Tibial artery (tissue), 4 donors: ENCODE measurements at regions not wholly inside any gene's neighbourhood (a gene's known extent, or its start where the extent isn't known, plus 50 kb on each side); places are given as distances from the start of the nearest gene placed in this dataset.
"Not testable (repeated sequence)": the region's sequence is repeated elsewhere in the genome, so short reads cannot be mapped to it uniquely, and the experiment has no call there.

Source experiments
- DNase-seq, 2 donors: peaks; one replicate each; pipeline ENCODE4 v3.0.0-alpha.2; 2019
- H3K27ac ChIP-seq, 2 donors: fragments of 200-600 bp; sonication (generic) in 1 of 2; 1 replicate in 1 of 2; 2 replicates in 1 of 2; pipeline ENCODE4 v1.5.1; 2018 to 2019; ENCODE audit warnings: mild to moderate bottlenecking in 1 of 2
- H3K27me3 ChIP-seq, 2 donors: fragments of 200-600 bp; sonication (generic) in 1 of 2; one replicate each; pipeline versions ENCODE4 v1.5.1 to v1.6.0; 2016 to 2019
- H3K36me3 ChIP-seq, 3 donors: fragments of 200-600 bp; sonication (generic) in 2 of 3; one replicate each; pipeline ENCODE4 v1.5.1; 2016 to 2019; ENCODE audit warnings: mild to moderate bottlenecking in 2 of 3
- H3K4me1 ChIP-seq, 4 donors: fragments of 200-600 bp; sonication (generic) in 2 of 4; 1 replicate in 3 of 4; 2 replicates in 1 of 4; pipeline ENCODE4 v1.5.1; 2016 to 2019
- H3K4me3 ChIP-seq, 2 donors: fragments of 200-600 bp; sonication (generic) in 1 of 2; 1 replicate in 1 of 2; 2 replicates in 1 of 2; pipeline ENCODE4 v1.5.1; 2018 to 2019; ENCODE audit warnings: mild to moderate bottlenecking in 2 of 2
- H3K9me3 ChIP-seq, 3 donors: fragments of 200-600 bp; sonication (generic) in 1 of 3; one replicate each; pipeline ENCODE4 v1.5.1; 2016 to 2019
- intact Hi-C: fragments of 100-400 bp; cut with DNase I; formaldehyde crosslinking; loops from one replicate; pipeline ENCODE4 v1.15.0; 2023; ENCODE audit warnings: low total_unique reads
- TF ChIP-seq, protein P1 (sequence below), 2 experiments: fragments of 200-600 bp in 1 of 2; fragments of 450-650 bp in 1 of 2; IDR thresholded peaks; one replicate each; pipeline ENCODE4 v1.5.1; 2017 to 2019; ENCODE audit warnings: antibody characterized with exemption in 2 of 2, mild to moderate bottlenecking in 1 of 2, moderate library complexity in 1 of 2

DNA sequence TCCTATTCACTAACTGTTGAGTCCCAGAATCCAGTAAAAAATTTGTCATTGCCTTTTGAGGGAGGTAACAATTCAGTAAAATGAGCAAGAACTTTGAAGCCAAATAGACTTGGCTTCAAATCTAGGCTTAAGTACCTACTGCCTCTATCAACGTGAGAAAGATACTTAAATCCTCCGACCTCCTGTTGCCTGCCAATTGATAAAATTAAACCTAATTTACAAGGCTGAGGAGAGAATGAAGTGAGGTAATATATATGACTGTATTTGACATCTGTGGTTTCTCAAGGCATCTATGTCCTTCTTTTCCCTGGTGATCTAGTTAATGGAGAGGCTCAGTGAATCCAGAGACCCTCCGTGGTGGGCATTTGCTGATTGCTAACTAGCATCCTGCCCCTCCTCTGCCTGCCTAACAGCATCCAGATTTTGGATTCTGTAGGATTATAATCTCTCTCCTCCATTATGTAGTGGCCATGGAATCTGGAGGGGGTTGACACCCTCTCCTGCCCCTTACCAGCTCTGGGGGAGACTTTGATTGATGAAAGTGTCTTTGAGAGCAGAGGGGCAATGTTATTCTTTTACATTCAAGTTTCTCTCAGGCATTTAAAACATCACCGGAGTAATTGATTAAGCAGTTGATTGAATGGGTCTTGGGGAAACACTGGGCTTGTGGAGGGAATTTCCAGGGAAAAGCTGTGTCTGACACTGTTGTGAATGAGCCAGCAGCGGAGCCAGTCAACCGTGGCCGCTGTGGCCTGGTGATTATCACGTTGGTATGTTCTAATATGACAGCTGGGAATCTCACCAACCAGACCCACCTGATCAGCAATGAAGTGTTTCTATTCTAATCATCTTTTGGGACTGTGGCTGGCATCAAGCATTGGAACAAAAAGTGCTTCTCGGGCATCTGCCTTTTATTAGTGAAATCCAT is 140.7 kb upstream of the FAM78B start:
- no peaks in the 10 kb centered on the region for H3K27me3 ChIP-seq
- H3K27ac ChIP-seq = no peak overlapping the region
- no peaks in the 10 kb centered on the region for H3K36me3 ChIP-seq
- H3K4me1 ChIP-seq = no peaks in the 10 kb centered on the region
- TF ChIP-seq, protein P1, sequence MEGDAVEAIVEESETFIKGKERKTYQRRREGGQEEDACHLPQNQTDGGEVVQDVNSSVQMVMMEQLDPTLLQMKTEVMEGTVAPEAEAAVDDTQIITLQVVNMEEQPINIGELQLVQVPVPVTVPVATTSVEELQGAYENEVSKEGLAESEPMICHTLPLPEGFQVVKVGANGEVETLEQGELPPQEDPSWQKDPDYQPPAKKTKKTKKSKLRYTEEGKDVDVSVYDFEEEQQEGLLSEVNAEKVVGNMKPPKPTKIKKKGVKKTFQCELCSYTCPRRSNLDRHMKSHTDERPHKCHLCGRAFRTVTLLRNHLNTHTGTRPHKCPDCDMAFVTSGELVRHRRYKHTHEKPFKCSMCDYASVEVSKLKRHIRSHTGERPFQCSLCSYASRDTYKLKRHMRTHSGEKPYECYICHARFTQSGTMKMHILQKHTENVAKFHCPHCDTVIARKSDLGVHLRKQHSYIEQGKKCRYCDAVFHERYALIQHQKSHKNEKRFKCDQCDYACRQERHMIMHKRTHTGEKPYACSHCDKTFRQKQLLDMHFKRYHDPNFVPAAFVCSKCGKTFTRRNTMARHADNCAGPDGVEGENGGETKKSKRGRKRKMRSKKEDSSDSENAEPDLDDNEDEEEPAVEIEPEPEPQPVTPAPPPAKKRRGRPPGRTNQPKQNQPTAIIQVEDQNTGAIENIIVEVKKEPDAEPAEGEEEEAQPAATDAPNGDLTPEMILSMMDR (IDR thresholded peaks at IDR 0.05) = no peak
- intact Hi-C loops = no loop called here
- no peak for DNase-seq
- no peaks in the 10 kb centered on the region for H3K9me3 ChIP-seq
- H3K4me3 ChIP-seq = no peak overlapping the region

GRCh38 chr1:166316306-166316705 is 149.5 kb upstream of the FAM78B start:
- H3K4me3 ChIP-seq, DNase-seq, H3K36me3 ChIP-seq, H3K9me3 ChIP-seq, intact Hi-C loops, H3K27me3 ChIP-seq, H3K4me1 ChIP-seq, H3K27ac ChIP-seq: not testable (repeated sequence)

GRCh38 chr1:166322470-166322869 is 155.7 kb upstream of the FAM78B start:
- H3K27me3 ChIP-seq = no peaks in the 10 kb centered on the region
- H3K4me3 ChIP-seq = no peak overlapping the region
- no peaks in the 10 kb centered on the region for H3K36me3 ChIP-seq
- H3K27ac ChIP-seq = no peak overlapping the region
- TF ChIP-seq, protein P1 (IDR thresholded peaks at IDR 0.05) = no peak
- intact Hi-C loops = no loop called here
- DNase-seq = no peak
- H3K4me1 ChIP-seq = no peaks in the 10 kb centered on the region
- no peaks in the 10 kb centered on the region for H3K9me3 ChIP-seq

- H3K9me3 ChIP-seq = no peaks in the 10 kb centered on the region
- TF ChIP-seq, protein P1 (IDR thresholded peaks at IDR 0.05) = no peak
- intact Hi-C loops = no loop called here
- no peaks in the 10 kb centered on the region for H3K36me3 ChIP-seq
- no peak overlapping the region for H3K27ac ChIP-seq
- no peaks in the 10 kb centered on the region for H3K4me1 ChIP-seq
- H3K27me3 ChIP-seq = no peaks in the 10 kb centered on the region
- no peak for DNase-seq
- no peak overlapping the region for H3K4me3 ChIP-seq
Measured at GRCh38 chr1:166327886-166328285, 161.1 kb upstream of the FAM78B start.

DNA sequence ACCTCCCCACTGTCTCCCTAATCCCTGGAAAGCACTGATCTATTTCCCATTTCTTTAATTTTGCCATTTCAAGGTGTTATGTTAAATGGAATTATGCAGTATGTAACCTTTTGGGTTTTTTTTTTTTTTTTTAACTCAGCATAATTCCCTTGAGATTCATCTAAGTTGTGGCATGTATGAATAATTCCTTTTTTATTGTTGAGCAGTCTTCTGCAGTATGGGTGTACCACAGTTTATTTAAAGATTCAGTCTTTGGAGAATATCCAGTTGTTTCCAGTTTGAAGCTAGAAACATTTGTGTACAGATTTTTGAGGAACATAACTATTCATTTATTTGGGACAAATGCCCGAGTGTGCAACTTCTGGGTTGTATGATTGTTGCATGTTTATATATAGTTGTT is 162.2 kb upstream of the FAM78B start:
- intact Hi-C loops = no loop called here
- TF ChIP-seq, protein P1 (IDR thresholded peaks at IDR 0.05) = no peak
- H3K4me1 ChIP-seq = no peaks in the 10 kb centered on the region
- no peaks in the 10 kb centered on the region for H3K9me3 ChIP-seq
- H3K27ac ChIP-seq = no peak overlapping the region
- DNase-seq = no peak
- H3K4me3 ChIP-seq = no peak overlapping the region
- H3K27me3 ChIP-seq = no peaks in the 10 kb centered on the region
- H3K36me3 ChIP-seq = no peaks in the 10 kb centered on the region

GRCh38 chr1:166330096-166330495 is 163.3 kb upstream of the FAM78B start:
- Histone ChIP-seq H3K27me3 (no peaks in the 10 kb centered on the region), H3K27ac (no peak overlapping the region), H3K4me3 (no peak overlapping the region), H3K36me3 (no peaks in the 10 kb centered on the region), H3K4me1 (no peaks in the 10 kb centered on the region), H3K9me3 (no peaks in the 10 kb centered on the region)
- intact Hi-C loops = no loop called here
- TF ChIP-seq, protein P1 (IDR thresholded peaks at IDR 0.05) = no peak
- DNase-seq = no peak
